ENCODE measurements at regions not wholly inside any gene's neighbourhood (a gene's known extent, or its start where the extent isn't known, plus 50 kb on each side); places are given as distances from the start of the nearest gene placed in this dataset.
"Not testable (repeated sequence)": the region's sequence is repeated elsewhere in the genome, so short reads cannot be mapped to it uniquely, and the experiment has no call there.

GRCh38 chr2:87517438-87517837 is 230.4 kb upstream of the PLGLB2 start:
- H3F3A ChIP-seq (ENCODE audit: insufficient read depth, low read length); H3K9me3 ChIP-seq (ENCODE audit: low read length); H3K79me2 ChIP-seq (ENCODE audit: insufficient read depth, low read length); H3K27me3 ChIP-seq (ENCODE audit: insufficient read depth, low read length); H3K4me3 ChIP-seq (ENCODE audit: low read depth, low read length, poor library complexity, severe bottlenecking); H3K9me2 ChIP-seq (ENCODE audit: low read depth, low read length); H2AFZ ChIP-seq (ENCODE audit: low read length); H4K20me1 ChIP-seq (ENCODE audit: insufficient read depth, low read length); H3K36me3 ChIP-seq (ENCODE audit: insufficient read depth, low read length): not testable (repeated sequence)
- H3K9ac ChIP-seq (ENCODE audit: low read length): peak overlapping the region; percentile 65
- peaks cover 72% of the 10 kb centered on the region for H3K4me1 ChIP-seq (ENCODE audit: insufficient read depth, low read length, severe bottlenecking)
- peak overlapping the region; percentile 88 for H3K27ac ChIP-seq (ENCODE audit: low read depth, low read length, poor library complexity, severe bottlenecking)
- H3K4me2 ChIP-seq (ENCODE audit: low read length): peak overlapping the region; percentile 46; the same call in 1 of the 2 replicates

GRCh38 chr2:87518066-87518465 is 229.8 kb upstream of the PLGLB2 start:
- peak overlapping the region; percentile 99 for H3K27ac ChIP-seq (ENCODE audit: low read depth, low read length, poor library complexity, severe bottlenecking)
- peak overlapping the region; percentile 68 for H3K4me2 ChIP-seq (ENCODE audit: low read length)
- H3K4me1 ChIP-seq (ENCODE audit: insufficient read depth, low read length, severe bottlenecking): peaks cover 65% of the 10 kb centered on the region

GRCh38 chr2:87518547-87518946 is 229.3 kb upstream of the PLGLB2 start:
- not testable (repeated sequence) for H4K20me1 ChIP-seq (ENCODE audit: insufficient read depth, low read length); H3F3A ChIP-seq (ENCODE audit: insufficient read depth, low read length); H3K79me2 ChIP-seq (ENCODE audit: insufficient read depth, low read length); H3K36me3 ChIP-seq (ENCODE audit: insufficient read depth, low read length); H3K9me3 ChIP-seq (ENCODE audit: low read length); H3K9me2 ChIP-seq (ENCODE audit: low read depth, low read length); H2AFZ ChIP-seq (ENCODE audit: low read length); H3K27me3 ChIP-seq (ENCODE audit: insufficient read depth, low read length)
- peaks cover 64% of the 10 kb centered on the region for H3K4me1 ChIP-seq (ENCODE audit: insufficient read depth, low read length, severe bottlenecking)
- peak overlapping the region; percentile 77 for H3K9ac ChIP-seq (ENCODE audit: low read length)
- peak overlapping the region; percentile 68 for H3K4me2 ChIP-seq (ENCODE audit: low read length)
- H3K4me3 ChIP-seq (ENCODE audit: low read depth, low read length, poor library complexity, severe bottlenecking): peak overlapping the region; percentile 47
- H3K27ac ChIP-seq (ENCODE audit: low read depth, low read length, poor library complexity, severe bottlenecking): peak overlapping the region; percentile 99

More at GRCh38 chr2:87518066-87518465, 229.8 kb upstream of the PLGLB2 start:
- not testable (repeated sequence) for H2AFZ ChIP-seq (ENCODE audit: low read length); H3K9me3 ChIP-seq (ENCODE audit: low read length); H3K36me3 ChIP-seq (ENCODE audit: insufficient read depth, low read length); H4K20me1 ChIP-seq (ENCODE audit: insufficient read depth, low read length); H3K9me2 ChIP-seq (ENCODE audit: low read depth, low read length); H3F3A ChIP-seq (ENCODE audit: insufficient read depth, low read length); H3K27me3 ChIP-seq (ENCODE audit: insufficient read depth, low read length); H3K79me2 ChIP-seq (ENCODE audit: insufficient read depth, low read length)
- Histone ChIP-seq H3K4me3 (ENCODE audit: low read depth, low read length, poor library complexity, severe bottlenecking) (peak overlapping the region; percentile 47), H3K9ac (ENCODE audit: low read length) (peak overlapping the region; percentile 77)

DNA sequence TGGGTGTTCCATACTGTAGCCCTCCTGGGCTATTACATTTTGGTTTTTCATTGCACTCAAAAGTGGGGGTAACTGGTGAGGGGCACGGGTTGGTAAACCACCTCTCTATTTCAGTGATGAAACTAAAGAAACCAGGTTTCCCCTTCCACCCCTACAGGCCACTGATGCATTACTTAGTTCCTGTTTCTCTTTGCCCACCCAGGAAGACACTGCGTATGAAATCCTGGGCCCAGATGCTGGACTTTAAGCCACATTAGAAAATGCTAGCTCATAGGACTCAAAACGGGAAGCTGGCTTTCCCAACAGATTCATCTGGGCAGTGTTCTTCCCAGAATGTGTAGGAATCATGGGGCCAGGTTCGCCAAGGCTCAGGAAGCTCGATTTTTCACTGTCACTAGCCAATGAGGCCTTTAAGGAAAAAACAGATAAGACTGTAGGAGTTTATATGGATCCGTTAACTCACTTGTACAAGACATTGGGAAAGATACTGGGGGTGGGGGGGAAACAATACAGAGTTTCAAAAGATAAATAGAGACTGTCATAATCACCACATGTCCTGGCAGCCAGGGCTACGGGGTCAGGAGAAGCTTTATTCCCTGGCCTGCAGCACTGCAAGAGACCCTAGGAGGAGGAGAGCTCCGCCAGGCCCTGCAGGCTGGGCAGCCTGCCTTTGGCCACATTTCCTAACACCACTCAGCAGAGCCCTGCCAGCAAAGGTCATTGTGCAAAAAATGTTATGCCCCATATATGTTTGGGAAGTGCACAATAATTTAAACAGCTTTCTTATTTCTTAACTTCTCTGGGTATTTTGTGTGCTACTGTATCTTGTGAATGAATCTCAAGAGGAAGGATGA is 228.5 kb upstream of the PLGLB2 start:
- H3K27me3 ChIP-seq (ENCODE audit: insufficient read depth, low read length); H3K36me3 ChIP-seq (ENCODE audit: insufficient read depth, low read length); H3K9me3 ChIP-seq (ENCODE audit: low read length); H3K4me3 ChIP-seq (ENCODE audit: low read depth, low read length, poor library complexity, severe bottlenecking); H2AFZ ChIP-seq (ENCODE audit: low read length); H3K9me2 ChIP-seq (ENCODE audit: low read depth, low read length); H3K79me2 ChIP-seq (ENCODE audit: insufficient read depth, low read length); H3F3A ChIP-seq (ENCODE audit: insufficient read depth, low read length); H4K20me1 ChIP-seq (ENCODE audit: insufficient read depth, low read length): not testable (repeated sequence)
- Histone ChIP-seq H3K4me1 (ENCODE audit: insufficient read depth, low read length, severe bottlenecking) (peaks cover 64% of the 10 kb centered on the region), H3K27ac (ENCODE audit: low read depth, low read length, poor library complexity, severe bottlenecking) (peak overlapping the region; percentile 90), H3K4me2 (ENCODE audit: low read length) (peak overlapping the region; percentile 17; the same call in 1 of the 2 replicates), H3K9ac (ENCODE audit: low read length) (peak overlapping the region; percentile 55; the same call in 1 of the 2 replicates)

DNA sequence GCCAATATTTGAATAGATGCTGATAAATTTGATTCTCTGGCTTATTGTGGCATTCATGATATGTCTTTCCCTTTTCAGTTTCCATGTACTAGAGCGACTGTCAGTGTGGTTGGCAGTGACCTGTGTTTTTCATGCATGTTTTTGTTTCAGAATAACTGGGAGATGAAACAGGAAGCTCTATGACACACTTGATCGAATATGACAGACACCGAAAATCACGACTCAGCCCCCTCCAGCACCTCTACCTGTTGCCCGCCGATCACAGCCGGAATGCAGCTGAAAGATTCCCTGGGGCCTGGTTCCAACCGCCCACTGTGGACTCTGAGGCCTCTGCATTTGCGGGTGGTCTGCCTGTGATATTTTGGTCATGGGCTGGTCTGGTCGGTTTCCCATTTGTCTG is 226.8 kb upstream of the PLGLB2 start:
- not testable (repeated sequence) for H2AFZ ChIP-seq (ENCODE audit: low read length); H3F3A ChIP-seq (ENCODE audit: insufficient read depth, low read length); H3K36me3 ChIP-seq (ENCODE audit: insufficient read depth, low read length); H3K9me2 ChIP-seq (ENCODE audit: low read depth, low read length); H3K79me2 ChIP-seq (ENCODE audit: insufficient read depth, low read length); H4K20me1 ChIP-seq (ENCODE audit: insufficient read depth, low read length); H3K27me3 ChIP-seq (ENCODE audit: insufficient read depth, low read length); H3K9me3 ChIP-seq (ENCODE audit: low read length)
- Histone ChIP-seq H3K27ac (ENCODE audit: low read depth, low read length, poor library complexity, severe bottlenecking) (peak overlapping the region; percentile 93), H3K4me3 (ENCODE audit: low read depth, low read length, poor library complexity, severe bottlenecking) (peak overlapping the region; percentile 11), H3K4me2 (ENCODE audit: low read length) (peak overlapping the region; percentile 51), H3K9ac (ENCODE audit: low read length) (peak overlapping the region; percentile 67; the same call in 1 of the 2 replicates), H3K4me1 (ENCODE audit: insufficient read depth, low read length, severe bottlenecking) (peaks cover 52% of the 10 kb centered on the region)

GRCh38 chr2:87521489-87521888 is 226.4 kb upstream of the PLGLB2 start:
- H3K4me2 ChIP-seq (ENCODE audit: low read length): peak overlapping the region; percentile 51
- H3K36me3 ChIP-seq (ENCODE audit: insufficient read depth, low read length); H3K27me3 ChIP-seq (ENCODE audit: insufficient read depth, low read length); H3K9me2 ChIP-seq (ENCODE audit: low read depth, low read length); H3K9me3 ChIP-seq (ENCODE audit: low read length); H2AFZ ChIP-seq (ENCODE audit: low read length); H4K20me1 ChIP-seq (ENCODE audit: insufficient read depth, low read length); H3F3A ChIP-seq (ENCODE audit: insufficient read depth, low read length); H3K79me2 ChIP-seq (ENCODE audit: insufficient read depth, low read length): not testable (repeated sequence)
- H3K4me3 ChIP-seq (ENCODE audit: low read depth, low read length, poor library complexity, severe bottlenecking): peak overlapping the region; percentile 11
- H3K27ac ChIP-seq (ENCODE audit: low read depth, low read length, poor library complexity, severe bottlenecking): peak overlapping the region; percentile 93
- H3K9ac ChIP-seq (ENCODE audit: low read length): peak overlapping the region; percentile 67; the same call in 1 of the 2 replicates
- H3K4me1 ChIP-seq (ENCODE audit: insufficient read depth, low read length, severe bottlenecking): peaks cover 48% of the 10 kb centered on the region

- peaks cover 19% of the 10 kb centered on the region for H3K4me1 ChIP-seq (ENCODE audit: insufficient read depth, low read length, severe bottlenecking)
- H4K20me1 ChIP-seq (ENCODE audit: insufficient read depth, low read length); H3K36me3 ChIP-seq (ENCODE audit: insufficient read depth, low read length); H2AFZ ChIP-seq (ENCODE audit: low read length); H3K4me3 ChIP-seq (ENCODE audit: low read depth, low read length, poor library complexity, severe bottlenecking); H3K9ac ChIP-seq (ENCODE audit: low read length); H3K9me2 ChIP-seq (ENCODE audit: low read depth, low read length); H3K79me2 ChIP-seq (ENCODE audit: insufficient read depth, low read length); H3K27ac ChIP-seq (ENCODE audit: low read depth, low read length, poor library complexity, severe bottlenecking); H3K9me3 ChIP-seq (ENCODE audit: low read length); H3K4me2 ChIP-seq (ENCODE audit: low read length); H3K27me3 ChIP-seq (ENCODE audit: insufficient read depth, low read length); H3F3A ChIP-seq (ENCODE audit: insufficient read depth, low read length): not testable (repeated sequence)
These were observed 223.2 kb upstream of the PLGLB2 start for GRCh38 chr2:87524619-87525188.
